HG02885 (cell line): ENCODE measurements at regions not wholly inside any gene's neighbourhood (a gene's known extent, or its start where the extent isn't known, plus 50 kb on each side); places are given as distances from the start of the nearest gene placed in this dataset.
"Not testable (repeated sequence)": the region's sequence is repeated elsewhere in the genome, so short reads cannot be mapped to it uniquely, and the experiment has no call there.

Experiments
- ATAC-seq: cut with Tn5 transposase; IDR thresholded peaks from one replicate; pipeline ENCODE4 v1.9.1; 2021; ENCODE audit warnings: mild to moderate bottlenecking; ENCODE audit not compliant: unreplicated experiment, poor library complexity

DNA sequence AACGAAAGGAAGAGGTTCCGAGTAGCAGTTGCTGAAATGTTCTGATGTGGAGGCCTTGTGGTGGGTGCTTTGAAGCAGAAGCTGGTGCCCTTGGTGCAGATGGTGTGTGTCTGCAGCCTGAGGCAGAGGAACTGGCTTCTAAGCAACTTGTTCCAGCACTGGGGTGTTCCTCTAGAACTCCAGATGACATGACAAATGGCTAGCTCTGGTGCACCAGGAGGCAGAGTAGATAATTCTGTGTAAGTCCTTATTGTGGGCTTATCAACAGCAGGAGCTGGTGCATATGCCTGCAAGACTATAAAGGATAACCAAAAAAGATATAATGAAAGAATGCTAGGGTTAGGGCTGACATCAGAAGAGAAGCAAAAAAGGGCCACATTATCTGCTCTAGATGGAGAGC is 76.5 kb downstream of the ARL5B start:
- no peak for ATAC-seq

DNA sequence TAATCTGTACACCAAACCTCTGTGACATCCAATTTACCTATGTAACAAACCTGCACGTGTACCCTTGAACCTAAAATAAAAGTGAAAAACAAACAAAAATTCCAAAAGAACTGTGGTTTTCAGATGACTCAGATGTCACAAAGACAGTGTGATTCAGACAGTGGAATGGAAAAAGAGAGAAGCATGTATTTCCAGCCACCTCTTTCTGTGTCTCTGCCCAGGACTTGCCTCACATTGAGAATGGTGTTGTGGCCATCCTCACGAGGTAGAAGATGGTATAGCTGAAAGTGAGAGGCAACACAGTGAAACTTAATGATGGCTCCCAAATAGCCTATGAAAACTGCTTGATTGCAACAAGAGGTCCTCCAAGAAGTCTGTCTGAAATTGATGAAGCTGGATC is 78.0 kb downstream of the ARL5B start:
- ATAC-seq, result no peak

DNA sequence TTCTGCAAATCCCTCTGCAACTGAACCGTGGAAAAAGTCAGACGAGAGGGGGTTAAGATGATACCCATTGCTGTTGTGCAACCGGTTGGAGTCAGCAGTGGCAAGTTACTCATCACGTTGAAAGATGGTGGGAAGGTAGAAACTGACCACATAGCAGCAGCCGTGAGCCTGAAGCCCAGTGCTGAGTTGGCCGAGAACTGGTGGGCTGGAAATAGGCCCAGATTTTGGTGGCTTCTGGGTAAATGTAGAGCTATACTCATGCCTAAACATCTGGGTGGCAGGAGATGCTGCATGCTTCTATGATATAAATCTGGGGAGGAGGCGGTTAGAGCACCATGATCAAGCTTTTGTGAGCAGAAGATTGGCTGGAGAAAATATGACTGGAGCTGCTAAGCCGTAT is 78.6 kb downstream of the ARL5B start:
- ATAC-seq, result no peak

DNA sequence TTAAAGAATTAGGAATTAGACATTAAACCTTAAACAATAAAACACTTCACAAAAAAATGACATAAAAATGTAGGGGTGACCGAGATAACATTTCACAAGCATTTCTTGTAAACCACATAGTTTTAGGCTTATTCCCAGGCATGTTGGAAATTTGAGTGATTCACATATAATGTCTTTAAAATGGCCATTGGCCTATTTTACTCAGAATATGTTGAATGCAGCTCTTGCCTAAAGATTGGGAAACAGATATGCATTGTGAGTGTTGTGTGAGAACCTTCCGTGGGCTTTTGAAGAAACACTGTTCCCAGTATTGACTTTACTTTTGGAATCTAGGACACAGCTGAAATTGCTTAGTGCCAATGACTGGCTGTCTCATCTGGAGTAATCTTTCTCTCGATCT is 79.6 kb downstream of the ARL5B start:
- no peak for ATAC-seq

DNA sequence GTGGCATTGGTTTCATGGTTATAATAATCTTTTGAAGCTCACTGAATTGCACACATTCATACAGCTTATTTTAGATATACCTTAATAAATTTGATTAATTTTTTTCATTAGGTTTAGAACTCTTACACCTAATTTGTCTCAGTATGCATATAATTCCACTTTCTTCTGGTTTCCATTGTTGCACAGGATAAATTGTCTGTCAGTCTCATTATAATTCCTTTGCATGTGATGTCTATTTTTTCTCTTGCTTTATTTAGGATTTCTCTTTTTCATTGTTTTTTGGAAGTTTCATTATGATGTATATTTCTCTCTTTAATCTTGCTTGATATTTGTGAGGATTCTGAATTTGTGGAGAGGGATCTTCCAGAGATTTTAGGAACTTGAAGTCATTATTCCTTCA is 84.7 kb downstream of the ARL5B start:
- ATAC-seq, result no peak

DNA sequence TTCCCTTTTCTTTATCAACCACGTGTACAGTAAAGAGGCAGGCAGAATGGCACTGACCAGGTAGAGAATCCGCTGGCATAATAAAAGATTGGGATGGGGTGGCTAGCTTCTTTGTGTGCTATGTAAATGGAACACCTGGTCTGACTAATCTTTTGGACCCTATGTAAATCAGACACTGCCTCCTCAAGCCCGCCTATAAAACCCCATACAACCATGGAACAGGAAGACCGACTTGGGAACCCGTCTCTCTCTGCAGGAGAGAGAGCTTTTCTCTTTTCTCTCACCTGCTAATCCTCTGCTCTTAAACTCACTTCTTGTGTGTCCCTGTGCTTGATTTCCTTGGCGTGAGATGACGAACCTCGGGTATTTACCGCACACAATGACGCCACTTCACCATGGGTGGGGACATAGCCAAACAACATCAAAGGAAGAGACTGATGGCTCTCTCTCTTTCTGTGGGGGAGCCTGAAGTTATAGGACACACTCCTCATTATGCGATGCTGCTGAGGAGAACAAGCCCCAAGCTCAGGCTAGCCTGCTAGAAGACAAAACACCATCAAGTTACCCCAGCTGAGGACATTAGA is 94.2 kb downstream of the ARL5B start:
- ATAC-seq, result no peak

DNA sequence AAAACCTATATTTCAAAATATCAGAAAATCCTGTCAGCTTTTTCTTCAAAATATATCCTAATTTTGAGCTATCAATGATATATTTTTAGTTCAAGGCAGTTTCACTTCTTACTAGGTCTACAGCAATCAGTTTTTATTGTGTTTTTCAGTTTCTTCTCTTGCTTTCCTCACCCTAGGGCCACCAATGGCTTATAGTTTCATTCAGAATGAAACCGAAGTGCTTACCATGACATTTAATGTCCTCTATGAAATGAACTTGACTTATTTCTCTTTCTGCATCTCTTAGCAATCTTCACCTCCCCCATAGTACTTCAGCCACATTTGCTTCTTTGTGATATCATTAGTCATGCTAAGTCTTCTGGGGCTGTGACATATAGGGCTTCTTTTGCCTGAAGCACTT is 100.3 kb downstream of the ARL5B start:
- ATAC-seq, result peak; percentile 76

DNA sequence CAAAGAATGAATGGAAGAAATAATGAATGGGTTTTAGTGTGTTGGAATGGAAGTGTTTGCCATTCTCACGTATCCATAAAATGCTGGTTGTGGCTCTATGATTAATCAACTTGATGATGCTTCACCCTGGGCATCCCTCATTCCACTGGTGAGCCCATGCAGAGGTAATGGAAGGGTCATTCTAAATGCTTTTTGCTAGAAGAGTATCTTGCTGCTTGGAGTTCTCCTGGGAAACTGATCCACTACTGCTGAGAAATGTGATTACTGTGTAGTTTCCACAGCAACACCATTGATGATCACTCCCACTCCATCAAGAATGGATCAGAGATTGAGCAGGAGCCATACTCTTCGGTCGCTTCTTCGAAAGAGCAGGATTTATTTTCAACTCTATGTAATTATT is 101.6 kb downstream of the ARL5B start:
- ATAC-seq, result no peak

DNA sequence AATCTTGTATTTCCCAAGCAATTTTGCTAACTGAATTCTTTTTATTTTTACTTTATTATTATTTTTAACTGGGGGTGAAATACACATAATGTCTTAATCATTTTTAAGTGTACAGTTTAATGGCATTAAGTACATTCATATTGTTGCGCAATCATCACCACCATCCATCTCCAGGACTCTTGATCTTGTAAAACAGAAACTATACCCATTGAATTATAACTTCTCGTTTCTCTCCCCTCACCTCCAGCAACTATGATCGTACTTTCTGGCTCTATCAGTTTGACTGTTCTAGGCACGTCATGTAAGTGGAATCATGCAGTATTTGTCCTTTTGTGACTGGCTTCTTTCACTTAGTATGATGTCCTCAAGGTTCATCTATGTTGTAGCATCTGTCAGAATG is 108.8 kb downstream of the ARL5B start:
- ATAC-seq, result no peak

DNA sequence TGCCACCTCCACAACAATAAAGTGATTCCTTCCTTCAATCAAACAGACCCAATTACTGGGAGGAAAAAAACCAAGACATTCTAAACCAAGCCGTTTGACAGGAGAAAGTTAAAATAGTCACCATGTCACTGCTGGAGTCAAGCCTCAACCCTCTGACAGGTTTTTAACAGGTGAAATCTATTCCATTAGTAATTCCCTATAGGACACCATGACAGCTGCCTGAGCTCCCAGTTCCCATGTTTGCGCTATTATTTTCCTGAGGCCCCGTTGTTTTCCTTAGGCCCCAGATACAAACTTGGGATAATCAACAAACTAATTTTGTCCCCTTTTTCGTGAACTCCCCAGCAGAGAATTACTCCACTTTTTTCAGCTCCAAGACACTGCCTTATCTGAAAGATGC is 113.9 kb downstream of the ARL5B start:
- no peak for ATAC-seq

DNA sequence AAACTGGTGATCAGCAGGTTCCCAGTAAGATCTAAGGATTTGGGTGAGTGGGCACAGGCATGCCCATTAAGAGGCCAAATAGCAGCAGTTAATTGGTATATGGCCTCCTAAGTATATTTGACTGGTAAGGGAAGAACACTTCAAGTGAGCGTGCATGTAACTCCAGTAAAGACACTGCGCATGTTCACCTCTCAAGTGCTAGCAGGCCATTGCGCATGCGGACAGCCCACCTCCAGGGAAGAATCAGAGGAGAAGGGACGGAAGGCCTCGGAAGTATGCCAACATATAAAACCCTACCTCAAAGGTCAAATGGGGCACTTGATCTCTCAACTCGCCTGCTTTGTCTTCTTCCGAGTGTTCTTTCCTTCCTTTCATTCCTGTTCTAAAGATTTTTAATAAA is 118.0 kb downstream of the ARL5B start:
- no peak for ATAC-seq

DNA sequence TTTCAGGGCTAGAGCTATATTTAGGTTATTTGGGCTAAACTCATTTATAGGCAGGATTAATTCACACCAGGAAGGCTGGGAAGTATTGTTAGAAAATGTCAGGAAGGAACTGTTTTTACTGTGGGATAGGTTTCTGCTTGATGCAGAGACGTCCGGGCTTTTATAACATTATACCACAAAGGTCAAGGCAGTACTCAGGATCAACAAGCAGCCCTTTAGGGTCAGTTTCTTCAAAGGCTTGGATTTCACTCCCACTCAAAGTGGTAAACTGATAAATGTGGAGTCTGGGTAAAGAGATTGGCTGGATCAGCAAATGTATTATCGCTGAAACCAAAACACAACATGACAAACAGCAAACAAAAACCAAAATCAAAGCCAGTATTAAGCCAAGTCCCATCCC is 127.2 kb downstream of the ARL5B start:
- no peak for ATAC-seq

DNA sequence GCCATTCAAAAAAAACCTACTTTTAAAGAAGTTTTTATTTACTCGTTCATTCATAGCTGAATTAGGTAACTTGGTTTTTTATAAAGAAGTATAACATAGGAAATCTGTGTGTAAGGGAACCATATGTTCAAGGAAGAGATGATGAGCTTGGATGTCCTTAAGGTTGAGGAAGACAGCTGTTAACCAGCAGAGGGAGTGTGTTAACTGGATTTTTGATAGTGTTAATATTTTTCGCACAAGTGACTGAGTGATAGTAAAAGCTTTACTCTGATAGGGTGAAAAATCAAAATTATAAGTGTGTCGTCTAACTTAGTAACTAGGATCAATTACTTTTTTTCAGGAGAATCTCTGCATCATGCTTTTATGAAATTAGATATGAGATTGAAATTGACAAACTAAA is 134.7 kb downstream of the ARL5B start:
- no peak for ATAC-seq

DNA sequence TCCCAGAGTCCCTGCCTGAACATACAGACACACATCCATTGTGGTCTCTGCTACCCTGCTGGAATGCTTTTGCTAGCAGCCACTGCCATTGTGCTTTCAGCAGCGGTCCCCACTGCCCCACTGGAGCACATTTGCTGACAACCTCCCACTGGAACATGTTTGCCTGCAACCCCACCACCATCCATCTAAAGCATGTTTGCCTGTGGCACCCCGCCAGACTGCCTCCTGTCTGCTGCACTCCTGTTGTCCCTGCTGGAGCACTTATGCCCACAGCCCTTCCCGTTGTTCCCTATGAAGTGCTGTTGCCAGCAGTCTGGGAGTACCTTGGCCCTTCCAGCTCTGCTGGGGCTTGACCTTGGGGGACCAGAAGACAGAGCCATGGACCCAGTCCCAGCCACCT is 136.3 kb downstream of the ARL5B start:
- ATAC-seq, result no peak

DNA sequence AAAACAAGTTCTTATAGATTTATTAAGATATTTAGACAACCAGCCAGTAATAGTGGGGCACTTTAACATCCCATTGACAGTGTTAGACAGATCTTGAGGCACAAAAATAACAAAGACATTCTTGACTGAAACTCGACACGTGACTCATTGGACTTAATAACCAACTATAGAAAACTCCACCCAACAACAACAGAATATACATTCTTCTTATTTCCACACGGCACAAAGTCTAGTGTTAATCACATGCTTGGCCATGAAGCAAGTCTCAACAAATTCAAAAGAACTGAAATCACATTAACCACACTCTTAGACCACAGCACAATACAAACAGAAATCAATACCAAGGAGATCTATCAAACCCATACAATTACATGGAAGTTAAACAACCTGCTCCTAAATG is 138.1 kb downstream of the ARL5B start:
- no peak for ATAC-seq

DNA sequence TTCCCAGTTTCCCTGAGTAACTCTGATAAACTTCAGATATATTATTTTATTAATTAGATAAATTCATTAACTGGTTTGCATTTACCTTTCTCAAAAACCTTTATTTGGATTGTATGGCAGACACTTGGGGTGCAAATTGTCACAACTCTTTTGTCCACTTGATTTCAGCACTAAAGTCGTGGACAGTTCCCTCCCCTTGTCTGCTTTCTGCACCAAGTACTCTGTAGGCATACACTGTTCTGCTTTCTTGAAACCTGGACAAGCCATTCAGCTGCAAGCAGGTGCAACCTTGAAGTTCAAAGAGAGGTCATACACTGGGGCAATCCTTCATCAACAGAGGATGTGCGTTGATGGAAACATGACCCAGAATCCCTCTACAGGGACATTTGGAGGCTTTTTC is 162.9 kb downstream of the ARL5B start:
- ATAC-seq, result no peak

DNA sequence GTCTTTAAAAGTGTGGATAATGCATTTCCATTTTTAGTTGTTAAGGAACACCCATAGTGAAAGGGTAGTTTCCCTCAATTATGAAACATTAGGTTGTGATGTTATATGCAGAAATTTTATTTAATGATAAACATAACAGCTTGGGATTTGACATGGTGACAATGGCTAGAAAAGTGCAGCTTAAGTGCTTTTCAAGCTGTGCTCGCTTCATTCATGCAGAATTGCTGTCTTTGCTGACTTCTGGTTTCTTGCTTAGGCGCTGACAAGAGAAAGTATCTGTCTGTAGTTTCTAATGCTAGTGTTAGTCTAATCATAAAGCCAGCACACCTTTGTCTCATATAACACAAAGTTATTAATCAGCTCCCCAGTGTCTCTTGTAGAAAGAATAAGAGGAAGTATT is 170.0 kb downstream of the ARL5B start:
- ATAC-seq, result no peak

DNA sequence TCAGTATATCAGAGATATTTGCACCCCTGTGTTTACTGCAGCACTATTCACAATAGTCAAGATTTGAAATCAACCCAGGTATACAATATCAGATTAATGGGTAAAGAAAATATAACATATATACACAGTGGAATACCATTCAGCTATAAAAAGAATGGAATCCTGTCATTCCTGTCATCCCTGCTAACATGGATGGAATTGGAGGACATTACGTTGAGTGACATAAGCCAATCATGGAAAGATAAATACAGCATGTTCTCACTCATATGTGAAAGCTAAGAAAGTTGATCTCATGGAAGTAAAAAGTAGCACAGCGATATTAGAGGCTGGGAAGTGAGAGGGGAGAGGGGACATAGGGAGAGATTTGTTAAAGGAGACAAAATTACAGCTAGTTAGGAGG is 171.0 kb downstream of the ARL5B start:
- no peak for ATAC-seq

DNA sequence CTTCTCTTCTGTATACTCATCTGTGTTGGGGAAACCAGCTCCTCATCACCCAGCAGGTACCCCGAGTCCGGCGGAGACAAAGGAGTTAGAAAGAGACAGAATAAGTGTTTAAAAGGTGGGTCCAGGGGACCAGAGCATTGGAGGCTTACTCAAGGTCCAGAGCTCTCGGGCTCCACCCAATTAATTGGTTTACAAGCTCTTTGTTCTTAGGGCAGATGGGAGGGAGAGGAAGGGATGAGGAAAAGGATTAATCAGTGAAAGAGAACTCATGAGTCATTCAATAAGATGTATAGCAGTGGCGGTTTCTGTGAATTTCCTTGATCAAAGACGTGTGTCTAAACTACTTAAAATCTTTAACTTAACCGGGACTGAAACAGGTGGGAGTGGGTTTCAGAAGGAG is 192.0 kb upstream of the MALRD1 start:
- not testable (repeated sequence) for ATAC-seq

DNA sequence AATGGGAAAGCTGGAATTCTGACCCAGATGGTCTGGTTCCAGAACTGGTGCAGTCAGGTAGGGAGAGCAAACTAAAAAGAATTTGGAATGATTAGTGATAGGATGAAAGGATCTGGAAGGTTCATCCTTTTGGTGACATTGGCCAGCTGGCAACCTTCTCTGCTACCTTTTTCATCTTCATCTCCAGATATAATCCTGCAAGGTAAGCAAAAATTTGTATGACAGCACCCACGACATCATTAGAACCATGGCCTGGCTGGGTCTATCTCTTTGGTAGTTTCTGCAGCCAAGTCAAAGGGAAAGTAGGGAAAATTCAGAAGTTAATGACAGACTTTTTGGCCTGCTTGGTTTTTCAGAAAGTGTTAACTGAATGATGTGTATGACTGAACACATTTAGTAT is 188.9 kb upstream of the MALRD1 start:
- ATAC-seq, result no peak

DNA sequence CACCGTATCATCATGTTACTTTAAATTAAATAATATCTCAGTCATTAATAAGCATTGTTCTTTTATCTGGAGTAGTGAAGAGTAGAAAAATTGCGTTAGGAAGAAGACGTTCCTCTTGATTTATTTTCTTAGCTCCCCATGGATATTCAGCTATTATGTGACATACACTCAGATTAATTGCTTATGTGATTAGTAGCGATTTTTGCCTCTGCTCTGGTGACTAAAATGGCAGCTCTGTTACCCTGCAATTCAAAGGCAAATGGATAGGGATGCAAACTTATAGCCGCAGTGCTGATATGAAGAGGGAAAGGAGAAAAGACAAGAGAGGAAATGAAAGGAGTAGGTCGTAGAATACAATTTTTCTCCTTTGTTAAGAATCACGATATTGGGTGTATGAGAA is 188.4 kb upstream of the MALRD1 start:
- ATAC-seq, result no peak

DNA sequence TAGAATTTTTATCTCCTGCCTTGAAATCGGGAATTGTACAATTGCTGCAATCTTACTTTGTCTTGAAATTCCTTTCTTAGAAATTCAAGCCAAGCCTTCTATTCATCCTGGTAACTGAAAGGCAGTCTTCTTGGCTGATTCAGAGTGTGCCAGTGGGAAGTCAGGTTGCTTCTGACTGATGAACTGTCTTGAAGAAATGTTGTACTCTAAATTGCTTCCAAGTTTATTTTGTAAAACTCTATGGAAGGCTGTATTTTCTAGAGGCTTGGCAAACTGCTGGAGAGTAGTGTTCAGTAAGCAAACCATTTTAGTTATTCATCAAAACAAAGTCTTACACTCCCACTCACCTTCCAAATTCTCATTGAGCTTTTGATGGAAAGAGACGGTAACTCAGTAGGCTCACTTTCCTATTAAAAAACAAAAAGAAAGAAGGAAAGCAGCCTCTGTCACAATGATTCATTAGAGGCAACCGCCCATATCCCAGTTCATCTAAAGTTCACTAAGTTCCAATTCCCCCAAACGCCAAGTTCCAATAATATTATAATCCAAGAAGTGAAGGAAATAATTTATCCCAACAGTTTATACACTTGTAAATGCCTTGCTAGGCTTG is 187.9 kb upstream of the MALRD1 start:
- ATAC-seq, result no peak

DNA sequence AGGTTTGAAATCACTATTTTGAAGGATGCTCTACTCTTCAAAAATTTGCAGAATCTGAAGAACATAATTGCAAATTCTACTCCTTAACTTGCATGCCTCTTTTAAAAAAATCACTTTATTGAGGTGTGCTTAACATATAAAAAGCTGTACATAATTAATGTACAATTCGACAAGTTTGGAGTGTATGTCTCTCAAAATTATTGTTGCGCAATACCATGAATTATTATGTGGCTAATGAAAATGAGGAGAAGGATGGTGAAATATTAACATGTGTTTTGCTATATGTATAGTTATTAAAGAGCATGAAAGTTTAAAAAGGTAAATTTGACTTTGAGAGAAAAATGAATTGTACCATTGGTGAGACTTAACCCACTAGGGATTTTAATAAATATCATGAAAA is 187.2 kb upstream of the MALRD1 start:
- ATAC-seq, result no peak
